GM23338 (cell line): ENCODE measurements at regions not wholly inside any gene's neighbourhood (a gene's known extent, or its start where the extent isn't known, plus 50 kb on each side); places are given as distances from the start of the nearest gene placed in this dataset.

ENCODE experiments used
- ATAC-seq: fragments of 200-7000 bp; cut with Tn5 transposase; 3 replicates; pipeline ENCODE4 v1.9.1; 2020
- DNase-seq: peaks from one replicate; pipeline ENCODE4 v3.0.0-alpha.2; 2015; ENCODE audit warnings: low spot score
- H2AFZ ChIP-seq: fragments of 200-600 bp; sonication (generic); 2 replicates; pipeline ENCODE4 v1.8.0; 2016; ENCODE audit warnings: antibody characterized with exemption, mild to moderate bottlenecking, moderate library complexity
- H3F3A ChIP-seq: fragments of 200-600 bp; sonication (generic); replicated peaks from 2 replicates; pipeline ENCODE4 v1.8.0; 2017; ENCODE audit warnings: antibody characterized with exemption, mixed run types, low read depth
- H3K27ac ChIP-seq: fragments of 200-600 bp; sonication (generic); 2 replicates; pipeline ENCODE4 v1.6.1; 2016; ENCODE audit warnings: low read depth
- H3K27me3 ChIP-seq: fragments of 200-600 bp; sonication (generic); 2 replicates; pipeline ENCODE4 v1.8.0; 2016; ENCODE audit warnings: mild to moderate bottlenecking, mixed run types, moderate library complexity; ENCODE audit not compliant: insufficient read depth
- H3K36me3 ChIP-seq: fragments of 200-600 bp; sonication (generic); 2 replicates; pipeline ENCODE4 v1.8.0; 2016; ENCODE audit warnings: mild to moderate bottlenecking; ENCODE audit not compliant: insufficient read depth
- H3K4me1 ChIP-seq: fragments of 200-600 bp; sonication (generic); 2 replicates; pipeline ENCODE4 v1.8.0; 2016; ENCODE audit warnings: mild to moderate bottlenecking, moderate library complexity; ENCODE audit not compliant: insufficient read depth
- H3K4me2 ChIP-seq: fragments of 200-600 bp; sonication (generic); 2 replicates; pipeline ENCODE4 v1.7.1; 2017; ENCODE audit warnings: mixed run types
- H3K4me3 ChIP-seq: fragments of 200-600 bp; sonication (generic); 2 replicates; pipeline ENCODE4 v1.6.1; 2016; ENCODE audit warnings: mixed run types
- H3K79me2 ChIP-seq: fragments of 200-600 bp; sonication (generic); replicated peaks from 2 replicates; pipeline ENCODE4 v1.8.0; 2017; ENCODE audit warnings: mild to moderate bottlenecking; ENCODE audit not compliant: insufficient read depth
- H3K9me2 ChIP-seq: fragments of 200-600 bp; sonication (generic); 2 replicates; pipeline ENCODE4 v1.8.0; 2017; ENCODE audit not compliant: insufficient read depth
- H4K20me1 ChIP-seq: fragments of 200-600 bp; sonication (generic); replicated peaks from 2 replicates; pipeline ENCODE4 v1.8.0; 2017; ENCODE audit warnings: mild to moderate bottlenecking; ENCODE audit not compliant: insufficient read depth
- H3K27ac Mint-ChIP-seq: 2 replicates; pipeline ENCODE4 v1.8.0; 2020; ENCODE audit warnings: inconsistent platforms, mild to moderate bottlenecking, moderate library complexity, mixed read lengths
- H3K27me3 Mint-ChIP-seq: 3 replicates; pipeline ENCODE4 v1.8.0; 2022; ENCODE audit warnings: low read depth, mild to moderate bottlenecking, moderate library complexity, mixed read lengths, inconsistent platforms; ENCODE audit not compliant: insufficient read depth, poor library complexity
- H3K36me3 Mint-ChIP-seq: 3 replicates; pipeline ENCODE4 v1.8.0; 2021; ENCODE audit warnings: low read depth, mild to moderate bottlenecking, inconsistent platforms, moderate library complexity, mixed read lengths
- H3K4me1 Mint-ChIP-seq: 3 replicates; pipeline ENCODE4 v1.8.0; 2020; ENCODE audit warnings: mild to moderate bottlenecking, inconsistent platforms, mixed read lengths
- H3K4me3 Mint-ChIP-seq: 3 replicates; pipeline ENCODE4 v1.8.0; 2021; ENCODE audit warnings: moderate library complexity, mild to moderate bottlenecking, inconsistent platforms, mixed read lengths
- H3K9me3 Mint-ChIP-seq: 3 replicates; pipeline ENCODE4 v1.8.0; 2020; ENCODE audit warnings: moderate library complexity, mild to moderate bottlenecking, inconsistent platforms, mixed read lengths
- CREB1 ChIP-seq: fragments of 250-450 bp; sonication (Bioruptor Pico); IDR thresholded peaks from 2 replicates; pipeline ENCODE4 v1.5.0; 2020; ENCODE audit warnings: low read depth, mild to moderate bottlenecking, moderate library complexity
- EZH2 ChIP-seq: fragments of 200-600 bp; sonication (generic); IDR thresholded peaks from one replicate; pipeline ENCODE4 v1.8.0; 2017; ENCODE audit warnings: antibody characterized with exemption, mild to moderate bottlenecking, low read depth; ENCODE audit not compliant: unreplicated experiment
- NANOG ChIP-seq: IDR thresholded peaks from 2 replicates; pipeline ENCODE4 v1.6.1; 2016; ENCODE audit warnings: antibody characterized with exemption, borderline replicate concordance
- POLR2AphosphoS5 ChIP-seq: IDR thresholded peaks from 2 replicates; pipeline ENCODE4 v1.6.1; 2016; ENCODE audit warnings: antibody characterized with exemption, low read depth
- STAT1 ChIP-seq: IDR thresholded peaks from one replicate; pipeline ENCODE4 v1.6.1; 2016; ENCODE audit warnings: antibody characterized with exemption; ENCODE audit not compliant: unreplicated experiment
- ZNF114 ChIP-seq: fragments of 250-450 bp; sonication (Bioruptor Pico); IDR thresholded peaks from 2 replicates; pipeline ENCODE4 v1.5.0; 2020; ENCODE audit warnings: mild to moderate bottlenecking, moderate library complexity
- ZNF331 ChIP-seq: fragments of 250-450 bp; sonication (Bioruptor Pico); IDR thresholded peaks from 2 replicates; pipeline ENCODE4 v1.5.0; 2020; ENCODE audit warnings: low read depth, mild to moderate bottlenecking, moderate library complexity
- TF ChIP-seq, protein P1 (sequence below): fragments of 250-450 bp; sonication (Bioruptor Pico); IDR thresholded peaks from 2 replicates; pipeline ENCODE4 v1.5.0; 2020; ENCODE audit warnings: mild to moderate bottlenecking, moderate library complexity
- TF ChIP-seq, protein P2 (sequence below): IDR thresholded peaks from one replicate; pipeline ENCODE4 v1.6.1; 2018; ENCODE audit warnings: antibody characterized with exemption; ENCODE audit not compliant: unreplicated experiment
- TF ChIP-seq, protein P3 (sequence below), 2 experiments: fragments of 200-600 bp in 1 of 2; sonication (generic) in 1 of 2; conservative IDR thresholded peaks; 2 replicates each; pipeline versions ENCODE4 v1.5.1 to v1.6.1; 2016 to 2017; ENCODE audit warnings: antibody characterized with exemption in 2 of 2, low read depth in 2 of 2, mild to moderate bottlenecking in 2 of 2, moderate library complexity in 1 of 2

DNA sequence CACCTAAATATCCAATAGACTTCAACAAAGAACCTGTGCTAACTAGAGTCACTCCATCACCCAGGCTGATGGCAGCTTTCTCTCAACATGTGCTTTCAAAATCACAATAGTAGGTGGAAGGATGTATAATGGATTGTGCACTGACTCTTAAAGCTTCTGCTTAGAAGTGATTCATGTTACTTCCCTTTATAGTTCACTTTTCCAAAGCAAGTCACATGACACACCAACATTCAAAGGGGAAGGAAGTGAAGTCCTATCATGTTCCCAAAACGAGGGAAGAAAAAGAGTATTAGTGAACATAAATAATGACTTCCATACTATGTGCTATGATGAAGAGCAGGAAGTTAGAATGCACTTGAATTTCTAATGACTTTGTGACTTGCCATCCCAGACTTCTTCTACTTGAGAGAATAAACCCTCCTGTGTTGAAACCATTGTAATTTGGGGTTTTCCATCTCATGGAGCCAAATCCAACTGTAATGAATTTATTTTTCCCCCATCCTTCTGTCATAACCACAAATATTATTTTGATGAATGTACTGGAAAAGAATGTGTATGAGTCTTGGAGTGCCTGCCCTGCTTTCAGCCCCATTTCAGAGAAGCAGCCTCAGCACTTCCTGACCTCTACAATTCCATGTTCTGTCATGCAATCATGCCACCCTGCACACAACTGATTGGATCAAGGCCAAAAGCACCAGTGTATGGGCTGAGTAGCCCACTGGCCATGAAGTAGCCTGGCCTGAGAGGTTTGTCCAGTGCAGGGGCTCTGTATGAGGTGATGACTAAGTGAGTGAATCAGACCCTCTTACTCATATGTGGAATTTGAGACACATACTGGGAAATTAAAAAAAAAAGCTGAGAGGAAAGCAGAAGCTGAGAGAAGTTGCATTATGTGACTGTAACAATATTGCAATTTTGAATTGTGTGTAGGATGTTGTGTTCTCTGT is 525.9 kb upstream of the CLINT1 start:
- H3K4me3 ChIP-seq = no peak overlapping the region
- H3K27me3 Mint-ChIP-seq = peaks cover 3% of the 10 kb centered on the region
- no peaks in the 10 kb centered on the region for H4K20me1 ChIP-seq
- H3K4me1 Mint-ChIP-seq = no peaks in the 10 kb centered on the region
- H3K4me3 Mint-ChIP-seq = no peak overlapping the region
- no peaks in the 10 kb centered on the region for H3K79me2 ChIP-seq
- no peaks in the 10 kb centered on the region for H3K27me3 ChIP-seq
- no peaks in the 10 kb centered on the region for H3K9me3 Mint-ChIP-seq
- no peaks in the 10 kb centered on the region for H3F3A ChIP-seq
- no peak overlapping the region for H2AFZ ChIP-seq
- no peak for TF ChIP-seq CREB1
- H3K27ac ChIP-seq = no peak overlapping the region
- H3K4me2 ChIP-seq = no peak overlapping the region
- ATAC-seq = no peak
- H3K36me3 Mint-ChIP-seq = no peaks in the 10 kb centered on the region
- H3K27ac Mint-ChIP-seq = no peak overlapping the region
- no peak for DNase-seq
- no peaks in the 10 kb centered on the region for H3K9me2 ChIP-seq
- no peaks in the 10 kb centered on the region for H3K4me1 ChIP-seq
- H3K36me3 ChIP-seq = no peaks in the 10 kb centered on the region

DNA sequence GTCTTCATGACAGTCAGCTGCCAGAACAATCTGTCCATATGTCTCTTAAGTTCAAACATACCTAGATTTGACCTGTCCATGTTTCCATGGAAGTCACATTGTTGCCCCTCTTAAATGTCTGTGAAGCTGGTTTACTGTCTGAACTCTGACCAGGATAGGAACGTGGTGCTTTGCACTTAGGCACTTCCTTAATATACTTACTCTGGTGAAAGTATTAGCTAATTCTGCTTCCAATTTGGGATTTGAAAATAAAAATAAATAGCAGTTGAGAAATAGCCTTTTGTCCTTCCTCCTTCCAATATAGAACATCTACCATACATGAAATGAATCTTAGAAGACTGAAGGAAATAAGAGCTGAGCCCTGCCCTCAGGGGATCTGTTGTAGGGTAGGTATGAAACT is 524.5 kb upstream of the CLINT1 start:
- Mint-ChIP-seq H3K4me3 (no peak overlapping the region), H3K27ac (no peak overlapping the region), H3K36me3 (no peaks in the 10 kb centered on the region), H3K4me1 (no peaks in the 10 kb centered on the region), H3K27me3 (peaks cover 3% of the 10 kb centered on the region), H3K9me3 (no peaks in the 10 kb centered on the region)
- DNase-seq (no peak), ATAC-seq (no peak)
- no peaks in the 10 kb centered on the region for H3K79me2 ChIP-seq
- H3K4me1 ChIP-seq = no peaks in the 10 kb centered on the region
- no peaks in the 10 kb centered on the region for H3K9me2 ChIP-seq
- no peak overlapping the region for H3K27ac ChIP-seq
- H3K27me3 ChIP-seq = no peaks in the 10 kb centered on the region
- H3K4me3 ChIP-seq = no peak overlapping the region
- H4K20me1 ChIP-seq = no peaks in the 10 kb centered on the region
- no peak overlapping the region for H2AFZ ChIP-seq
- no peaks in the 10 kb centered on the region for H3F3A ChIP-seq
- no peaks in the 10 kb centered on the region for H3K36me3 ChIP-seq
- no peak overlapping the region for H3K4me2 ChIP-seq
- TF ChIP-seq, protein P1, sequence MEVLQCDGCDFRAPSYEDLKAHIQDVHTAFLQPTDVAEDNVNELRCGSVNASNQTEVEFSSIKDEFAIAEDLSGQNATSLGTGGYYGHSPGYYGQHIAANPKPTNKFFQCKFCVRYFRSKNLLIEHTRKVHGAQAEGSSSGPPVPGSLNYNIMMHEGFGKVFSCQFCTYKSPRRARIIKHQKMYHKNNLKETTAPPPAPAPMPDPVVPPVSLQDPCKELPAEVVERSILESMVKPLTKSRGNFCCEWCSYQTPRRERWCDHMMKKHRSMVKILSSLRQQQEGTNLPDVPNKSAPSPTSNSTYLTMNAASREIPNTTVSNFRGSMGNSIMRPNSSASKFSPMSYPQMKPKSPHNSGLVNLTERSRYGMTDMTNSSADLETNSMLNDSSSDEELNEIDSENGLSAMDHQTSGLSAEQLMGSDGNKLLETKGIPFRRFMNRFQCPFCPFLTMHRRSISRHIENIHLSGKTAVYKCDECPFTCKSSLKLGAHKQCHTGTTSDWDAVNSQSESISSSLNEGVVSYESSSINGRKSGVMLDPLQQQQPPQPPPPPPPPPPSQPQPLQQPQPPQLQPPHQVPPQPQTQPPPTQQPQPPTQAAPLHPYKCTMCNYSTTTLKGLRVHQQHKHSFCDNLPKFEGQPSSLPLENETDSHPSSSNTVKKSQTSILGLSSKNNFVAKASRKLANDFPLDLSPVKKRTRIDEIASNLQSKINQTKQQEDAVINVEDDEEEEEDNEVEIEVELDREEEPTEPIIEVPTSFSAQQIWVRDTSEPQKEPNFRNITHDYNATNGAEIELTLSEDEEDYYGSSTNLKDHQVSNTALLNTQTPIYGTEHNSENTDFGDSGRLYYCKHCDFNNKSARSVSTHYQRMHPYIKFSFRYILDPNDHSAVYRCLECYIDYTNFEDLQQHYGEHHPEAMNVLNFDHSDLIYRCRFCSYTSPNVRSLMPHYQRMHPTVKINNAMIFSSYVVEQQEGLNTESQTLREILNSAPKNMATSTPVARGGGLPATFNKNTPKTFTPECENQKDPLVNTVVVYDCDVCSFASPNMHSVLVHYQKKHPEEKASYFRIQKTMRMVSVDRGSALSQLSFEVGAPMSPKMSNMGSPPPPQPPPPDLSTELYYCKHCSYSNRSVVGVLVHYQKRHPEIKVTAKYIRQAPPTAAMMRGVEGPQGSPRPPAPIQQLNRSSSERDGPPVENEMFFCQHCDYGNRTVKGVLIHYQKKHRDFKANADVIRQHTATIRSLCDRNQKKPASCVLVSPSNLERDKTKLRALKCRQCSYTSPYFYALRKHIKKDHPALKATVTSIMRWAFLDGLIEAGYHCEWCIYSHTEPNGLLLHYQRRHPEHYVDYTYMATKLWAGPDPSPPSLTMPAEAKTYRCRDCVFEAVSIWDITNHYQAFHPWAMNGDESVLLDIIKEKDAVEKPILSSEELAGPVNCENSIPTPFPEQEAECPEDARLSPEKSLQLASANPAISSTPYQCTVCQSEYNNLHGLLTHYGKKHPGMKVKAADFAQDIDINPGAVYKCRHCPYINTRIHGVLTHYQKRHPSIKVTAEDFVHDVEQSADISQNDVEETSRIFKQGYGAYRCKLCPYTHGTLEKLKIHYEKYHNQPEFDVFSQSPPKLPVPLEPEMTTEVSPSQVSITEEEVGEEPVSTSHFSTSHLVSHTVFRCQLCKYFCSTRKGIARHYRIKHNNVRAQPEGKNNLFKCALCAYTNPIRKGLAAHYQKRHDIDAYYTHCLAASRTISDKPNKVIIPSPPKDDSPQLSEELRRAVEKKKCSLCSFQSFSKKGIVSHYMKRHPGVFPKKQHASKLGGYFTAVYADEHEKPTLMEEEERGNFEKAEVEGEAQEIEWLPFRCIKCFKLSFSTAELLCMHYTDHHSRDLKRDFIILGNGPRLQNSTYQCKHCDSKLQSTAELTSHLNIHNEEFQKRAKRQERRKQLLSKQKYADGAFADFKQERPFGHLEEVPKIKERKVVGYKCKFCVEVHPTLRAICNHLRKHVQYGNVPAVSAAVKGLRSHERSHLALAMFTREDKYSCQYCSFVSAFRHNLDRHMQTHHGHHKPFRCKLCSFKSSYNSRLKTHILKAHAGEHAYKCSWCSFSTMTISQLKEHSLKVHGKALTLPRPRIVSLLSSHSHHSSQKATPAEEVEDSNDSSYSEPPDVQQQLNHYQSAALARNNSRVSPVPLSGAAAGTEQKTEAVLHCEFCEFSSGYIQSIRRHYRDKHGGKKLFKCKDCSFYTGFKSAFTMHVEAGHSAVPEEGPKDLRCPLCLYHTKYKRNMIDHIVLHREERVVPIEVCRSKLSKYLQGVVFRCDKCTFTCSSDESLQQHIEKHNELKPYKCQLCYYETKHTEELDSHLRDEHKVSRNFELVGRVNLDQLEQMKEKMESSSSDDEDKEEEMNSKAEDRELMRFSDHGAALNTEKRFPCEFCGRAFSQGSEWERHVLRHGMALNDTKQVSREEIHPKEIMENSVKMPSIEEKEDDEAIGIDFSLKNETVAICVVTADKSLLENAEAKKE (CRISPR knock-in tag) = no peak
- TF ChIP-seq, protein P2, sequence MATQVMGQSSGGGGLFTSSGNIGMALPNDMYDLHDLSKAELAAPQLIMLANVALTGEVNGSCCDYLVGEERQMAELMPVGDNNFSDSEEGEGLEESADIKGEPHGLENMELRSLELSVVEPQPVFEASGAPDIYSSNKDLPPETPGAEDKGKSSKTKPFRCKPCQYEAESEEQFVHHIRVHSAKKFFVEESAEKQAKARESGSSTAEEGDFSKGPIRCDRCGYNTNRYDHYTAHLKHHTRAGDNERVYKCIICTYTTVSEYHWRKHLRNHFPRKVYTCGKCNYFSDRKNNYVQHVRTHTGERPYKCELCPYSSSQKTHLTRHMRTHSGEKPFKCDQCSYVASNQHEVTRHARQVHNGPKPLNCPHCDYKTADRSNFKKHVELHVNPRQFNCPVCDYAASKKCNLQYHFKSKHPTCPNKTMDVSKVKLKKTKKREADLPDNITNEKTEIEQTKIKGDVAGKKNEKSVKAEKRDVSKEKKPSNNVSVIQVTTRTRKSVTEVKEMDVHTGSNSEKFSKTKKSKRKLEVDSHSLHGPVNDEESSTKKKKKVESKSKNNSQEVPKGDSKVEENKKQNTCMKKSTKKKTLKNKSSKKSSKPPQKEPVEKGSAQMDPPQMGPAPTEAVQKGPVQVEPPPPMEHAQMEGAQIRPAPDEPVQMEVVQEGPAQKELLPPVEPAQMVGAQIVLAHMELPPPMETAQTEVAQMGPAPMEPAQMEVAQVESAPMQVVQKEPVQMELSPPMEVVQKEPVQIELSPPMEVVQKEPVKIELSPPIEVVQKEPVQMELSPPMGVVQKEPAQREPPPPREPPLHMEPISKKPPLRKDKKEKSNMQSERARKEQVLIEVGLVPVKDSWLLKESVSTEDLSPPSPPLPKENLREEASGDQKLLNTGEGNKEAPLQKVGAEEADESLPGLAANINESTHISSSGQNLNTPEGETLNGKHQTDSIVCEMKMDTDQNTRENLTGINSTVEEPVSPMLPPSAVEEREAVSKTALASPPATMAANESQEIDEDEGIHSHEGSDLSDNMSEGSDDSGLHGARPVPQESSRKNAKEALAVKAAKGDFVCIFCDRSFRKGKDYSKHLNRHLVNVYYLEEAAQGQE = no peak
- no peak for TF ChIP-seq CREB1
- no peak for TF ChIP-seq POLR2AphosphoS5
- TF ChIP-seq, protein P3, sequence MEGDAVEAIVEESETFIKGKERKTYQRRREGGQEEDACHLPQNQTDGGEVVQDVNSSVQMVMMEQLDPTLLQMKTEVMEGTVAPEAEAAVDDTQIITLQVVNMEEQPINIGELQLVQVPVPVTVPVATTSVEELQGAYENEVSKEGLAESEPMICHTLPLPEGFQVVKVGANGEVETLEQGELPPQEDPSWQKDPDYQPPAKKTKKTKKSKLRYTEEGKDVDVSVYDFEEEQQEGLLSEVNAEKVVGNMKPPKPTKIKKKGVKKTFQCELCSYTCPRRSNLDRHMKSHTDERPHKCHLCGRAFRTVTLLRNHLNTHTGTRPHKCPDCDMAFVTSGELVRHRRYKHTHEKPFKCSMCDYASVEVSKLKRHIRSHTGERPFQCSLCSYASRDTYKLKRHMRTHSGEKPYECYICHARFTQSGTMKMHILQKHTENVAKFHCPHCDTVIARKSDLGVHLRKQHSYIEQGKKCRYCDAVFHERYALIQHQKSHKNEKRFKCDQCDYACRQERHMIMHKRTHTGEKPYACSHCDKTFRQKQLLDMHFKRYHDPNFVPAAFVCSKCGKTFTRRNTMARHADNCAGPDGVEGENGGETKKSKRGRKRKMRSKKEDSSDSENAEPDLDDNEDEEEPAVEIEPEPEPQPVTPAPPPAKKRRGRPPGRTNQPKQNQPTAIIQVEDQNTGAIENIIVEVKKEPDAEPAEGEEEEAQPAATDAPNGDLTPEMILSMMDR (conservative IDR thresholded peaks at IDR 0.05; ENCODE audit: low read depth in 2 of 2) = no peak
- no peak for TF ChIP-seq NANOG
- TF ChIP-seq EZH2 = no peak
- no peak for TF ChIP-seq ZNF331 (CRISPR knock-in tag)
- TF ChIP-seq ZNF114 = no peak
- TF ChIP-seq STAT1 = no peak
